Hepatocyte (in vitro differentiated cells): ENCODE measurements at regions not wholly inside any gene's neighbourhood (a gene's known extent, or its start where the extent isn't known, plus 50 kb on each side); places are given as distances from the start of the nearest gene placed in this dataset.

ENCODE experiments used
- EZH2phosphoT487 ChIP-seq: fragments of 200-600 bp; sonication (generic); IDR thresholded peaks from one replicate; pipeline ENCODE4 v1.6.1; 2018; ENCODE audit warnings: antibody characterized with exemption, mild to moderate bottlenecking, low read depth, moderate library complexity; ENCODE audit not compliant: unreplicated experiment, severe bottlenecking
- TF ChIP-seq, protein P1 (sequence below): fragments of 200-600 bp; sonication (generic); IDR thresholded peaks from 2 replicates; pipeline ENCODE4 v1.5.1; 2016; ENCODE audit warnings: antibody characterized with exemption, mild to moderate bottlenecking; ENCODE audit not compliant: poor library complexity

DNA sequence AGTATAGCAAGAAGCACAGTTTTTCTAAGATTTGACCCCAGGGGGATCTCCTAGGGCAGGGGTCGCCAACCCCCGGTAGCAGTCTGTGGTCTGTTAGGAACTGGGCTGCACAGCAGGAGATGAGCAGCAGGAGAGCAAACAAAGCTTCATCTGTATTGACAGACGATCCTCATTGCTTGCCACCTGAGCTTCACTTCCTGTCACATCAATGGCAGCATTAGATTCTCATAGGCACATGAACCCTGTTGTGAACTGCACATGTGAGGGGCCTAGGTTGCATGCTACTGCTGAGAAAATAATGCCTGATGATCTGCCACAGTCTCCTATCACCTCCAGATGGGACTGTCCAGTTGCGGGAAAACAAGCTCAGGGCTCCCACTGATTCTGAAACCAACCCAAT is 136.2 kb downstream of the RGPD3 start:
- TF ChIP-seq, protein P1, sequence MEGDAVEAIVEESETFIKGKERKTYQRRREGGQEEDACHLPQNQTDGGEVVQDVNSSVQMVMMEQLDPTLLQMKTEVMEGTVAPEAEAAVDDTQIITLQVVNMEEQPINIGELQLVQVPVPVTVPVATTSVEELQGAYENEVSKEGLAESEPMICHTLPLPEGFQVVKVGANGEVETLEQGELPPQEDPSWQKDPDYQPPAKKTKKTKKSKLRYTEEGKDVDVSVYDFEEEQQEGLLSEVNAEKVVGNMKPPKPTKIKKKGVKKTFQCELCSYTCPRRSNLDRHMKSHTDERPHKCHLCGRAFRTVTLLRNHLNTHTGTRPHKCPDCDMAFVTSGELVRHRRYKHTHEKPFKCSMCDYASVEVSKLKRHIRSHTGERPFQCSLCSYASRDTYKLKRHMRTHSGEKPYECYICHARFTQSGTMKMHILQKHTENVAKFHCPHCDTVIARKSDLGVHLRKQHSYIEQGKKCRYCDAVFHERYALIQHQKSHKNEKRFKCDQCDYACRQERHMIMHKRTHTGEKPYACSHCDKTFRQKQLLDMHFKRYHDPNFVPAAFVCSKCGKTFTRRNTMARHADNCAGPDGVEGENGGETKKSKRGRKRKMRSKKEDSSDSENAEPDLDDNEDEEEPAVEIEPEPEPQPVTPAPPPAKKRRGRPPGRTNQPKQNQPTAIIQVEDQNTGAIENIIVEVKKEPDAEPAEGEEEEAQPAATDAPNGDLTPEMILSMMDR, result no peak
- no peak for TF ChIP-seq EZH2phosphoT487
